HG02938 (cell line): ENCODE measurements at regions not wholly inside any gene's neighbourhood (a gene's known extent, or its start where the extent isn't known, plus 50 kb on each side); places are given as distances from the start of the nearest gene placed in this dataset.

Source experiments
- ATAC-seq: cut with Tn5 transposase; IDR thresholded peaks from one replicate; pipeline ENCODE4 v1.9.1; 2021; ENCODE audit warnings: mild to moderate bottlenecking, moderate library complexity; ENCODE audit not compliant: unreplicated experiment

- no peak for ATAC-seq
These were observed 254.7 kb downstream of the ATG4C start for GRCh38 chr1:63038586-63038985.

- ATAC-seq = no peak
These were observed 257.7 kb downstream of the ATG4C start for GRCh38 chr1:63041660-63042059.

GRCh38 chr1:63042278-63042677, 258.3 kb downstream of the ATG4C start:
- ATAC-seq = no peak

- ATAC-seq = no peak
These were observed 262.6 kb downstream of the ATG4C start for GRCh38 chr1:63046539-63046938.

- ATAC-seq = peak; percentile 54
These were observed 265.2 kb downstream of the ATG4C start for GRCh38 chr1:63049135-63049534.

GRCh38 chr1:63051356-63051755, 267.4 kb downstream of the ATG4C start:
- no peak for ATAC-seq

- no peak for ATAC-seq
These were observed 268.0 kb downstream of the ATG4C start for GRCh38 chr1:63051886-63052285.

GRCh38 chr1:63054184-63054583, 268.2 kb upstream of the FOXD3 start:
- no peak for ATAC-seq

- no peak for ATAC-seq
These were observed 259.0 kb upstream of the FOXD3 start for GRCh38 chr1:63063367-63063766.

- no peak for ATAC-seq
These were observed 258.2 kb upstream of the FOXD3 start for GRCh38 chr1:63064135-63064534.

GRCh38 chr1:63068626-63069025, 253.7 kb upstream of the FOXD3 start:
- ATAC-seq = no peak

- ATAC-seq = no peak
These were observed 253.2 kb upstream of the FOXD3 start for GRCh38 chr1:63069214-63069613.

- no peak for ATAC-seq
These were observed 248.8 kb upstream of the FOXD3 start for GRCh38 chr1:63073309-63074306.

- no peak for ATAC-seq
These were observed 248.0 kb upstream of the FOXD3 start for GRCh38 chr1:63074321-63074720.

GRCh38 chr1:63082766-63083165, 239.6 kb upstream of the FOXD3 start:
- ATAC-seq = no peak

- no peak for ATAC-seq
These were observed 234.4 kb upstream of the FOXD3 start for GRCh38 chr1:63087966-63088365.

- no peak for ATAC-seq
These were observed 223.2 kb upstream of the FOXD3 start for GRCh38 chr1:63099188-63099587.

GRCh38 chr1:63101336-63101735, 221.0 kb upstream of the FOXD3 start:
- no peak for ATAC-seq

GRCh38 chr1:63103682-63104081, 218.7 kb upstream of the FOXD3 start:
- no peak for ATAC-seq

- ATAC-seq = no peak
These were observed 215.3 kb upstream of the FOXD3 start for GRCh38 chr1:63107066-63107465.

- ATAC-seq = no peak
These were observed 214.2 kb upstream of the FOXD3 start for GRCh38 chr1:63108206-63108605.

GRCh38 chr1:63112155-63112900, 210.0 kb upstream of the FOXD3 start:
- ATAC-seq = no peak
